Adrenal gland (tissue), 5 donors: ENCODE measurements at regions not wholly inside any gene's neighbourhood (a gene's known extent, or its start where the extent isn't known, plus 50 kb on each side); places are given as distances from the start of the nearest gene placed in this dataset.

Source experiments
- CTCF ChIP-seq, 6 experiments: fragments of 450-650 bp in 4 of 6; fragments of 200-600 bp in 2 of 6; sonication (generic) in 1 of 6; IDR thresholded peaks; 1 replicate in 5 of 6; 2 replicates in 1 of 6; pipeline versions ENCODE4 v1.5.1 to v1.8.0; 2016 to 2021; ENCODE audit warnings: antibody characterized with exemption in 6 of 6, mild to moderate bottlenecking in 2 of 6, moderate library complexity in 1 of 6
- POLR2A ChIP-seq, 2 donors: fragments of 450-650 bp; IDR thresholded peaks; one replicate each; pipeline ENCODE4 v1.6.1; 2017; ENCODE audit warnings: antibody characterized with exemption in 2 of 2, mild to moderate bottlenecking in 2 of 2, moderate library complexity in 1 of 2
- donor health status: DM: no; HTN: no; CAD: no.

GRCh38 chr4:169846396-169846795 lies 88.7 kb upstream of the HPF1 start:
- no peak for TF ChIP-seq CTCF (IDR thresholded peaks at IDR 0.05)
- no peak for TF ChIP-seq POLR2A (IDR thresholded peaks at IDR 0.05)
